GM12872 (cell line): ENCODE measurements at regions not wholly inside any gene's neighbourhood (a gene's known extent, or its start where the extent isn't known, plus 50 kb on each side); places are given as distances from the start of the nearest gene placed in this dataset.

ENCODE experiments used
- TF ChIP-seq, protein P1 (sequence below): IDR thresholded peaks from 3 replicates; pipeline ENCODE4 v1.5.1; 2011; ENCODE audit warnings: low read depth, mild to moderate bottlenecking, low read length, moderate library complexity; ENCODE audit not compliant: insufficient read depth

DNA sequence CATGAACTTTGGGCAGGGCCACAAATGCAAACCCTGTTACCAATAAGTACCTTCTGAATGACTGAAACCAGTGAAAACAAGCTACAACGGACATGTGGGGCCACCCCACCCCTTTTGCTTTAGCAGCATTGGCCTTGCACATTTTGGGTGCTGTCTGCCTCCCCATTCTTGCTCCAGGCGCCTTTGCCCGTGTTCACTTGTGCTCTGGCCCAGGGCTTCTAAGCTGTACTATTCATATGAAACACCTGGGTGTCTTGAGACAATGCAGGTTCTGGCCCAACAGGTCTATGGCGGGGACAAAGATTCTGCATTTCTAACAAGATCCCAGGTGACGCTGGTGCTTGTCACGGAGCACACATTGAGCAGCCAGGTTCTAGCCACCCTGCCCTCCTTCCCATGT lies 96.5 kb upstream of the SDK1 start:
- TF ChIP-seq, protein P1, sequence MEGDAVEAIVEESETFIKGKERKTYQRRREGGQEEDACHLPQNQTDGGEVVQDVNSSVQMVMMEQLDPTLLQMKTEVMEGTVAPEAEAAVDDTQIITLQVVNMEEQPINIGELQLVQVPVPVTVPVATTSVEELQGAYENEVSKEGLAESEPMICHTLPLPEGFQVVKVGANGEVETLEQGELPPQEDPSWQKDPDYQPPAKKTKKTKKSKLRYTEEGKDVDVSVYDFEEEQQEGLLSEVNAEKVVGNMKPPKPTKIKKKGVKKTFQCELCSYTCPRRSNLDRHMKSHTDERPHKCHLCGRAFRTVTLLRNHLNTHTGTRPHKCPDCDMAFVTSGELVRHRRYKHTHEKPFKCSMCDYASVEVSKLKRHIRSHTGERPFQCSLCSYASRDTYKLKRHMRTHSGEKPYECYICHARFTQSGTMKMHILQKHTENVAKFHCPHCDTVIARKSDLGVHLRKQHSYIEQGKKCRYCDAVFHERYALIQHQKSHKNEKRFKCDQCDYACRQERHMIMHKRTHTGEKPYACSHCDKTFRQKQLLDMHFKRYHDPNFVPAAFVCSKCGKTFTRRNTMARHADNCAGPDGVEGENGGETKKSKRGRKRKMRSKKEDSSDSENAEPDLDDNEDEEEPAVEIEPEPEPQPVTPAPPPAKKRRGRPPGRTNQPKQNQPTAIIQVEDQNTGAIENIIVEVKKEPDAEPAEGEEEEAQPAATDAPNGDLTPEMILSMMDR = no peak

DNA sequence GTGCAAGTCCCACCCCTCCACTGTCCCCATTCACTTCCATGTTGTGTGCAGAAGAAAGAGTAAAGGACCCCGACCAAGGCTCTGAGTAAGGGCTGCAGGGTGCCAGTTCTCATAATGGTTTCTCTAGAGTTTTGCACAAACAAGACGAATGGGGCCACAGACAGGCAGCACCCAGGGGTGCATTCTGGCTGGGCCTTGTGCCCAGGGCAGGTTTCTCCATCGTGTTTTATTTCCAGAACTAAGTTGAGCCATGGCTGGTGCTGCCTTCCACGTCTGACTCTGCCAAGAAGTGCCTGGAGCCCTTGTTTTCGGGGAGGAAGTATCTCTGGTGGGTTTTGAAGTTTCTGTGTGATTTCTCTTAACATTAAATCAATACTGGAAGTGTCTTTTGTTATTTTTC lies 95.0 kb upstream of the SDK1 start:
- TF ChIP-seq, protein P1 = no peak

DNA sequence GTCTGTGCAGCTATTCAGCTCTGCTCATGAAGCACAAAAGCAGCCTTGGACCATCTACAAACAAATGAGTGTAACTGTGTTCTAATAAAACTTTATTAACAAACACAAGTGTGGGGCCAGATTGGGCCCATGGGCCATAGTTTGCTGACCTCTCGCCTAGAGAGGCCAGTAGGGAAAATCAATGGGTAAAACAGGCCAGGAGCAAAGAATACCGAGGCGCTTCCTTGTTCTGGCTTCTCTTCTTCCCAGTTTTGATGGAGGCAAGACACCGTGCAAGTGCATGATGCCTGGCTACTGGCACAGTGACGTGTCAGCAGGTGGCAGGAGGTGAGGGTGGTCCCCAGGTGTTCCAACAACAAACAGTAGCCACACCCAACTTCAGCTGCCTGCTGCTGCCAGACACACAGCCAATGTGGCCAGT lies 94.3 kb upstream of the SDK1 start:
- TF ChIP-seq, protein P1 = no peak

DNA sequence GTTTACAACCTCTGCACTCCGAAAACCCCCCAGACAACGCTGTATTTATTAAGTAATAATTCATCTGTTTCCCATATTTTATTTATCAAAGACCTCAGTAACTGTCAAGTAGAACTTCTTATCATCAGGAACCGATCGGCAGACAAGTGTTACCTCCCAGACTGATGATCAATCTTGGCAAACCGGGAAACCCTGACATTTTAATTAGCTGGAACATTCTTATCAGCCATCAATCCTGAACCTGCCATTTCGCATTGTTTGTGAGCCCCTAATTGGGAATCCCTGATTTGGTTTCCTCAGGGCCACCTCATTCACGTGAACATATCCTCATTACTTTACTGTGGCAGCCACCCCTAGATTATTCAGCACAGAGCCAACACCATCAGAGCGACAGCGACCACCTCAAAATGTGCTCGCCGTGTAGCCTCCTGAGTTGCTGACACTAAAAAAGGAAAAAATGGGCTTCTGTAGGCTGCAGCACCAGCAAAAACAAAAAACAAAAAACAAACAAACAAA lies 93.6 kb upstream of the SDK1 start:
- TF ChIP-seq, protein P1 = no peak

DNA sequence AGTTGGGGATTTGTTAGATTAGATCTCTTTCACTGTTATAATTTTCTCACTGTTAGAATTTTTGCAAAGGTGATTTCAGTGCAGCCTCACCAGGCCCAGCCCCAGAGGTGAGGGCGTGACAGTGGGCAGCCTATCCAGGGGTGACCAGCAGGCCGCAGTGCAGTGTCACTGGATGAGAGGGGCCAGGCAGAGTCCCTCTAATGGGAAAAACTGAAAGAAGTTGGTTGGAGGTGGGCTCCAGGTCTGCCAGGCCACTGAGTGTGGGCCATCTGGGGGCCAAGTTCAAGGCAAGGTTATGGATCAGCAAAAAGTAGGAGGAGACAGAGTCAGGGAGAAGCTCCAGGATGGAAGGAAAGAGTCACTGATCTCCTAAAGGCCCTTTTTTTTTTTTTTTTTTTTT lies 90.5 kb upstream of the SDK1 start:
- TF ChIP-seq, protein P1 = no peak

DNA sequence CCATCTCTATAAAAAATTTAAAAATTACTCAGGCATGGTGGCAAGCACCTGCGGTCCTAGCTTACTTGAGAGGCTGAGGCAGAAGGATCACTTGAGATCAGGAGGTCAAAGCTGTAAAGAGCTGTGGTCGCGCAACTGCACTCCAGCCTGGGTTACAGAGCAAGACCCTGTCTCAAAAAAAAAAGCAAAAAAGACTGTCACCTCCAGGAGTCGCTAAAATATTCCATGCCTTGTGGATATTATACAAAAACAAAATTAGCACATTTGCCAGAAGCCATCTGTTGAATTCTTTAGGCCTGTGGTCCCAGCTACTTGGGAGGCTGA lies 87.0 kb upstream of the SDK1 start:
- TF ChIP-seq, protein P1 = no peak

DNA sequence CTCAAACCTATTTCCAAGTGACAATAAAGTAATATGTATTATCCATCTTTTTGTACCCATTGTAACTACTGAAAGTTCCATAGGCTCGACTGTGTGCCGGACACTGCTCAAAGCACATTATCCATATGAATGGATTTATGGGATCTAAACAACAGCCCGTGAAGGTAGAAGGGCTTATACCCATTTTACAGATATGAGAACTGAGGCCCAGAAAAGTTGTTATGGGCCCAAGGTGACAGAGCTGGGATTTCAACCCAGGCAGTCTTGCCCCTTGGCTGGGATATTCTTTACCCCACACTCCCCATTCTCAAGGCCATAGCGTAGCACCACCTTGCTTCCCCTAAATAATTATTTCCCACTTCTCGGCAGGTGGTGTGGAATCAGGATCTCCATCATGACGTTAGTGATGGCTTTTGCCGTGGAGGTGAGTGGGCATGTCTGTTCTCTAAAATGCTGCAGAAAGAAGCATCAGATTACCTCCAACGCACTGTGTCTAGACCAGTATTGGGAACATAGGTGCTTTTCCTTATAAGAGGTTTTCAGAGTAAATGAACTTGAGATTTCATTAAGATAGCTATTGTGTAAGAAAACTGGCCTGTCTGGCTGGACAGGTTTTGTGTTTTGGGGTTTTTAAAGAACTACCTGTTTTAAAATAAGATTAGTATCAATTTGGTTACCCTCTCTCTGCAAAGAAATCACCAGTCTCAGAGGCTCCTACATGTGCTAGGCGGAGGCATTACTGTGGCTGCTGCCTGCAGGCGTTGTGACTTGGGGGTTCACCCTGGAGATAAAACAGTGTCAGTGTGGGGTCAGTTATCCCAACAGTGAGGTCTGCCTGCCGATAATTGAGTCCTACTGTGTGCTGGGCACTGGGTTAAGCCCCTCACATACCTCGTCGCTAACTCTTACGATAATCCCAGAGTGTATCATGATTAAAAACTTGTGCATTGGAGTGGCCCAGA lies 85.1 kb upstream of the SDK1 start:
- TF ChIP-seq, protein P1 = no peak
